ENCODE measurements at regions not wholly inside any gene's neighbourhood (a gene's known extent, or its start where the extent isn't known, plus 50 kb on each side); places are given as distances from the start of the nearest gene placed in this dataset.

DNA sequence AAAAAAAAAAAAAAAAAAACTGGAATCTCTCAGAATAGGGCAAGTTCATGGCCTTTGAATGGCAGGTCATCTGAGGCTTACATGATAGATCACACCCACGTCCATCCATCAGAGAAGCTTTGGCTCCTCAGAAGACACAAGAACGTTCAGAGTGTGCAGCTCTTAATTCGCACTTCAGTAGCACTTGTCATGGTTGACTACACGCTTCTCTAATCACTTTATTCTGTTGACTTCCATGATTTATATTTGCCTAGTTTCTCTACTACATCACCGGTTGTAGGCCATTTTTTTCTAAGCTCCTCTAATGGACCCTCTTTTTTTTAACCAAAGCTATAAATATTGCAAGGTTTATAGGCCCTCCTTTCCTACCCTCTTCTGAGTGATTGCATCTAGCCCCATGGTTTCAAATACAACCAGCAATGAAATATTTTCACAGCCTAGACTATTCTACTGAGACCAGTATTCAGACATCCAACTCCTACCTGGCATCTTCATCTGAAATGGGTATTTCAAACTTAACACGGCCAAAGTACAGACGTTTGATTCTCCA is 305.4 kb upstream of the CELF2 start:
- Histone ChIP-seq H3K4me3 (replicated peaks in 1 of 3) (no peak overlapping the region), H3K27ac (no peak overlapping the region), H3K36me3 (no peaks in the 10 kb centered on the region), H3K4me1 (no peaks in the 10 kb centered on the region), H3K9me3 (no peaks in the 10 kb centered on the region), H3K27me3 (no peaks in the 10 kb centered on the region)
- no peak for DNase-seq
- no peak for TF ChIP-seq POLR2A (IDR thresholded peaks at IDR 0.05)
- TF ChIP-seq, protein P1, sequence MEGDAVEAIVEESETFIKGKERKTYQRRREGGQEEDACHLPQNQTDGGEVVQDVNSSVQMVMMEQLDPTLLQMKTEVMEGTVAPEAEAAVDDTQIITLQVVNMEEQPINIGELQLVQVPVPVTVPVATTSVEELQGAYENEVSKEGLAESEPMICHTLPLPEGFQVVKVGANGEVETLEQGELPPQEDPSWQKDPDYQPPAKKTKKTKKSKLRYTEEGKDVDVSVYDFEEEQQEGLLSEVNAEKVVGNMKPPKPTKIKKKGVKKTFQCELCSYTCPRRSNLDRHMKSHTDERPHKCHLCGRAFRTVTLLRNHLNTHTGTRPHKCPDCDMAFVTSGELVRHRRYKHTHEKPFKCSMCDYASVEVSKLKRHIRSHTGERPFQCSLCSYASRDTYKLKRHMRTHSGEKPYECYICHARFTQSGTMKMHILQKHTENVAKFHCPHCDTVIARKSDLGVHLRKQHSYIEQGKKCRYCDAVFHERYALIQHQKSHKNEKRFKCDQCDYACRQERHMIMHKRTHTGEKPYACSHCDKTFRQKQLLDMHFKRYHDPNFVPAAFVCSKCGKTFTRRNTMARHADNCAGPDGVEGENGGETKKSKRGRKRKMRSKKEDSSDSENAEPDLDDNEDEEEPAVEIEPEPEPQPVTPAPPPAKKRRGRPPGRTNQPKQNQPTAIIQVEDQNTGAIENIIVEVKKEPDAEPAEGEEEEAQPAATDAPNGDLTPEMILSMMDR (IDR thresholded peaks at IDR 0.05), result no peak
- intact Hi-C loops (cut with DNase I), result no loop called here
- 55 to 67% methylated on average over 7 of the region's 7 CpGs for WGBS, 2 donors

DNA sequence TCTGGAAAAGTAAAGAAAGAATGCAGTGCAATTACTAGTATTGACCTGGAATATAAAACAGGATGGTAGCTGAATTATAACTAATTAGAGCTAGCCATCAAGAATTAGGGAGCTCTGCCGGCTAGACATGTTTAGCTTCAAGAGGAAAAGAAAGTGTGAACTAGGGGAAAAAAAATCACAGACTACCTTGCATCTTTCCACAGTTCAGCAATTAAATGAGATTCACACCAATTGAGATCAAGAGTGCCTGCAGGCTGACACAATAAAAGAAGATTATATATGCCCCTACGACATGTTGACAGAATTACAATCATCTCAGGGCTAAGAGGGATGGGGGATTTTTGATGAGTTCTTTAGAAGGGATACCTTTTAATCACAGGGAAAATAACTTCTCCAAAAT is 303.3 kb upstream of the CELF2 start:
- H3K4me3 ChIP-seq (replicated peaks in 1 of 3), result no peak overlapping the region
- H3K27me3 ChIP-seq, result no peaks in the 10 kb centered on the region
- no peak for DNase-seq
- TF ChIP-seq, protein P1 (IDR thresholded peaks at IDR 0.05), result no peak
- no peak for TF ChIP-seq POLR2A (IDR thresholded peaks at IDR 0.05)
- no peaks in the 10 kb centered on the region for H3K36me3 ChIP-seq
- no peak overlapping the region for H3K27ac ChIP-seq
- intact Hi-C loops (cut with DNase I), result no loop called here
- no peaks in the 10 kb centered on the region for H3K9me3 ChIP-seq
- H3K4me1 ChIP-seq, result no peaks in the 10 kb centered on the region
- 72 to 79% methylated on average over 2 of the region's 2 CpGs for WGBS, 2 donors

DNA sequence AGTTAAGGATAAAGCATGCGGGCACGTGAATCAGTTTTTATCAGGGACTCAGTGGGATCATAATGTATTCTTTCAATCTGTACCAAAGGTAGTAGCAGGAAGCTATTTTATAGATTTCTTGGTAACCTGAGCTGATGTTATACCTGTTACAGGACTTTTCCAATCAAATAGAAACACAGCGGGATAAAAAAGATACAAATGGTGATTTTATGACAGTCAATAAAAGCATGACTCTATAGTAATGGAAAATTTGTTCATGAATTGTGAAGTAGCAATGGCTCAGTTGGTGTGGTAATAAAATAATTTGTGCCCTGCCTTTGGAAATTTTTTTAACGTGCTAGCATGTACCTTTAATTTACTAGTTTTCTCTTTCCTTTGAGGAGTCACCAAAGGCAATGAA is 300.7 kb upstream of the CELF2 start:
- no peaks in the 10 kb centered on the region for H3K4me1 ChIP-seq
- intact Hi-C loops (cut with DNase I), result no loop called here
- no peaks in the 10 kb centered on the region for H3K9me3 ChIP-seq
- no peak for TF ChIP-seq POLR2A (IDR thresholded peaks at IDR 0.05)
- TF ChIP-seq, protein P1 (IDR thresholded peaks at IDR 0.05), result no peak
- H3K27me3 ChIP-seq, result no peaks in the 10 kb centered on the region
- no peaks in the 10 kb centered on the region for H3K36me3 ChIP-seq
- H3K4me3 ChIP-seq (replicated peaks in 1 of 3), result no peak overlapping the region
- 93 to 95% methylated on average over 4 of the region's 4 CpGs for WGBS, 2 donors
- H3K27ac ChIP-seq, result no peak overlapping the region
- no peak for DNase-seq

DNA sequence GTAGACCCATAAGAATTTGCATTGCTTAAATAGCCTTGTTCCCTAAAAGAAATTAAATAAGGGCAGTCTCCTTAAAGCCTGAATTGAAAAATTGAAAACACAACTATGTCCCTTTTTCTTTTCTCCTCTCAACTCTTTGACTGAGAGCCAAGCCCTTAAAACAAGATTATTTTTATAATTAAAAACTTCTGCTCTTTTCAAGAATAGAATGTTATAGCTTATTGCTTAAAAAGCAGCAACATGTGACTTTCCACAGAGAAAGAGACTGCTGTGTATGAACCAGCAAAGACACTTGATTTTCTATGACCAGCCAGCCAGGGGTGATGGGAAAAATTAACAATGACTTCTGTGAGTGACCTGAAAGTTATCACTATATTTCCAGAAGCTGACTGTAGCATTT is 295.2 kb upstream of the CELF2 start:
- intact Hi-C loops (cut with DNase I), result no loop called here
- TF ChIP-seq, protein P1 (IDR thresholded peaks at IDR 0.05), result no peak
- no peak for TF ChIP-seq POLR2A (IDR thresholded peaks at IDR 0.05)
- Histone ChIP-seq H3K36me3 (no peaks in the 10 kb centered on the region), H3K4me3 (replicated peaks in 1 of 3) (no peak overlapping the region), H3K27ac (no peak overlapping the region), H3K9me3 (no peaks in the 10 kb centered on the region), H3K27me3 (no peaks in the 10 kb centered on the region), H3K4me1 (no peaks in the 10 kb centered on the region)
- no peak for DNase-seq

DNA sequence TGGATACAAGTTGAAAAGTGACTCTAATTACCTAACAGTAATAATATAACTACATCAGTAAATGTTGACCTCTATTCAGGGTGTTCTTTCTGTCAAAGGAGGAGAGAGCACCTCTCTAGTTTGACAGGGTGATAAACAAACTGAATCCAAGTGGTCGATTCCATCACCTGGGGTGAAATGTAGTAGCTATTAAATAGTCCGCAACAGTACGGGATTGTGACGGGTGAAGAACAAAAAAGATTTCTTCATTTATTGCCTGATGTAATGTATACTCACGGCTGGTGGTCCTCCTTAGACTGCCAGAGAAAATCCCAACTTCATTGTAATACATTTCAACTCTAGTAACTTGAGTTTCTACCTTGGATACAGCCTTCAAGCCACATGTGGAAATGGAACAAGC is 292.5 kb upstream of the CELF2 start:
- Histone ChIP-seq H3K4me3 (replicated peaks in 1 of 3) (no peak overlapping the region), H3K36me3 (no peaks in the 10 kb centered on the region), H3K4me1 (no peaks in the 10 kb centered on the region), H3K27ac (no peak overlapping the region), H3K27me3 (no peaks in the 10 kb centered on the region), H3K9me3 (no peaks in the 10 kb centered on the region)
- 94 to 97% methylated on average over 5 of the region's 5 CpGs for WGBS, 2 donors
- DNase-seq, result no peak
- TF ChIP-seq, protein P1 (IDR thresholded peaks at IDR 0.05), result no peak
- no peak for TF ChIP-seq POLR2A (IDR thresholded peaks at IDR 0.05)
- intact Hi-C loops (cut with DNase I), result no loop called here

Data from thyroid gland (tissue), 4 donors.